Renal cortex interstitium (tissue), 11 donors: ENCODE measurements at regions not wholly inside any gene's neighbourhood (a gene's known extent, or its start where the extent isn't known, plus 50 kb on each side); places are given as distances from the start of the nearest gene placed in this dataset.

ENCODE experiments used
- DNase-seq, 11 donors: peaks; one replicate each; pipeline ENCODE4 v3.0.0-alpha.2; 2013; ENCODE audit warnings: low read depth in 9 of 11, low spot score in 4 of 11; ENCODE audit errors: extremely low read depth in 1 of 11

- no peak for DNase-seq
Measured at GRCh38 chr5:9892696-9893095, 262.5 kb upstream of the TAS2R1 start.

- DNase-seq, result no peak
Measured at GRCh38 chr5:9889511-9889910, 259.4 kb upstream of the TAS2R1 start.

- DNase-seq, result no peak
Measured at GRCh38 chr5:9888501-9888901, 258.4 kb upstream of the TAS2R1 start.

- no peak for DNase-seq
Measured at GRCh38 chr5:9885164-9885563, 255.0 kb upstream of the TAS2R1 start.

- no peak for DNase-seq
Measured at GRCh38 chr5:9878206-9878605, 248.1 kb upstream of the TAS2R1 start.

GRCh38 chr5:9877488-9877887 is 247.3 kb upstream of the TAS2R1 start:
- no peak for DNase-seq

- no peak for DNase-seq
Measured at GRCh38 chr5:9876451-9876850, 246.3 kb upstream of the TAS2R1 start.

GRCh38 chr5:9869616-9870288 is 239.6 kb upstream of the TAS2R1 start:
- no peak for DNase-seq

GRCh38 chr5:9865574-9865973 is 235.4 kb upstream of the TAS2R1 start:
- no peak for DNase-seq

- DNase-seq, result no peak
Measured at GRCh38 chr5:9864791-9865190, 234.6 kb upstream of the TAS2R1 start.

- no peak for DNase-seq
Measured at GRCh38 chr5:9863486-9863885, 233.3 kb upstream of the TAS2R1 start.

GRCh38 chr5:9861666-9862256 is 231.6 kb upstream of the TAS2R1 start:
- DNase-seq, result peak in 4 of 11 donors; percentile 7 to 35 (median 18)

- DNase-seq, result no peak
Measured at GRCh38 chr5:9859808-9860207, 229.7 kb upstream of the TAS2R1 start.

- no peak for DNase-seq
Measured at GRCh38 chr5:9858043-9858442, 227.9 kb upstream of the TAS2R1 start.

- no peak for DNase-seq
Measured at GRCh38 chr5:9853309-9853708, 223.2 kb upstream of the TAS2R1 start.

GRCh38 chr5:9852671-9853070 is 222.5 kb upstream of the TAS2R1 start:
- no peak for DNase-seq

GRCh38 chr5:9851458-9851857 is 221.3 kb upstream of the TAS2R1 start:
- DNase-seq, result no peak

- DNase-seq, result no peak
Measured at GRCh38 chr5:9850456-9850855, 220.3 kb upstream of the TAS2R1 start.

- DNase-seq, result no peak
Measured at GRCh38 chr5:9847631-9848030, 217.5 kb upstream of the TAS2R1 start.

GRCh38 chr5:9845185-9845584 is 215.0 kb upstream of the TAS2R1 start:
- no peak for DNase-seq

- DNase-seq, result no peak
Measured at GRCh38 chr5:9841516-9842170, 211.5 kb upstream of the TAS2R1 start.
